ENCODE measurements at regions not wholly inside any gene's neighbourhood (a gene's known extent, or its start where the extent isn't known, plus 50 kb on each side); places are given as distances from the start of the nearest gene placed in this dataset.
A peak's percentile ranks its signal among the peaks of the same experiment; 100 is the strongest.

DNA sequence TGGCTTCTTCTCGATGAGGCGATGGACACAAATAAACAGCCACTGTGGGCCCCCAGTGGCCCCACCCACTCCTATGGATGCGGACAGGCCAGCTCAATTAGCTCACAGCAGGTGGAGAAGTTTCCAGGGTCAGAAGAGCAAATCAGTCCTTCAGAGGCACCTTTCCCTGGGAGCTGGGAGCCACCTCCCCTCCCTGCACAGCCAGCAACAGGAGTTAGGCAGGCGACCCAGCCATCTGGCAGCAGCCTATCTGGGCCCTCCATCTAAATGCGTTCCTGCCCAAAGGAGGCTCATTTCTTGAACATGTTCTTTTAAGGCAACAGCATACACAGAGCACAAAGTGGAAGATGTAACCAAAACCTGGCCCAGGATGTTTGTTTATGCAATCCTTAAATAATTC, 211.9 kb upstream of the ARRDC4 start:
- DNase-seq (ENCODE audit: low read depth), result no peak

DNA sequence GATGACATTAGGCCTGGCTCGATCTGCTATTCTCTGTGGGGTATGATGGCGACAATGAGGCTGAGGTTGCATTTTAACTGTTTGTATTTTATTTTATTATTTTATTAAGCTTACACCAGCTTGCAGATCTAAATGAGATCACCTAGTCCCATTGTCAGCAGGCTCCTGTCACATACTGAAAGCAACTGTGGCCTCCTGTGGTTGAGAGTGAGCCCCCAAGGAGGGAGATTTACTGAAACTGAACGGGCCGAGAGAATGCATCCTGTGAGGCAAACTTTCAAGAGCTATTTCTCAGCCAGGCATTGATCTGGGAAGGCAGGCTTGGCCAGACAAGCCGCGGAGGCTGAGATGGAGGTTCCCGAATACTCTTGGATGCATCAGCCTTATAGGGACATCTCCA, 210.4 kb upstream of the ARRDC4 start:
- DNase-seq (ENCODE audit: low read depth), result no peak

DNA sequence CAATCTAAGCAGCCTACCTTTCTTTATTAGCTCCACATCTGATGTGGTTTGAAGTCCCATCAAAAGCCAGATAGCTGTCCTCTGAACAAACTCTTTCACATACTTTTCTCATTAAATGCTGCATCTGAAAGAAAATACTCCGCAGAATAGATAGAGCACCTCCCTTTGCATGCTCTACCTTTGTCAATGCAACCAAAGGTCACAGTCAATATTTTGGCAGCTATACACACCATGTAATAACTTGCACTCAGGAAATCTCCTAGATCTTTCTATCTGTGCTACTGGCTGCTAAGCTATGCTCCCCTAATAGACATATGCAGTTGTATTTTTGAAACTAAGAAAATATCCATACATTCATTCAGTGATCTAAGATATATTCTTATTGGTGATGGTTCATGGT, 204.8 kb upstream of the ARRDC4 start:
- no peak for DNase-seq (ENCODE audit: low read depth)

DNA sequence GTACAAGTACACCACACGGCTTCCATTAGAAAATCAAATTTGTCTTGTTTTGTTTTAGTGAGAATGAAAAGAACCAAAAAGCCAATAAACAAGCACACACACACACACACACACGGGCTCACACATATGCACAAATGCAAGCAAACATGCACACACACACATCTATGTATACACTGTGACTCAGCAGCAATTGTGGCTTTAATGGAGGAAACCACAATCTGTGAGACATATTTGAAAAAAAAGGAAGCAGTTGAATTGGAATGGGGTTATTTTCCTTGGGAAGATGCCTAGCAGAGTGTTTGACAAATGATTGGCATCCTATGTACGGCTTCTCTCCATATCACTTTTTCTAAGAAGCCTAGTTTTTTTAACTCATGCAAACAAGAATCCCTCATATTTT, 201.1 kb upstream of the ARRDC4 start:
- peak; percentile 4 for DNase-seq (ENCODE audit: low read depth)

DNA sequence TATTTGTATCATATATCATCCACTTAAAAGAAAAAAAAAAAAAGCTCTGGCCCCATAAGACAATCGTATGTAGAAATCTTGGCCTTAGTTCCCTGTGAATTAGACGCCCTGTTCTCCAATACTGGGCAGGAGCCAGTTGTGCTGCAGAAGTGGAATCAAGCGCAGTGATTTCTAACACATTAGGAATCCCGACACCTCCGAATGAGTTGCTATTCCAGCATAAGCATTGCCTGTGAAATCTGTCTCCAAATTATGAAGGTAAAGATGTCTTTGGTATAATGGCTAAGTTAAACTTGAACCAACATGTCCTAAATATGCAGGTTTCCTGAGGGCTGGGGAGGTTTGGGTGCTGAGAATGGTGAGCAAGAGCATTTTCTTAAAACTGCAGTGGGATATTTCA, 199.4 kb upstream of the ARRDC4 start:
- DNase-seq (ENCODE audit: low read depth), result no peak

DNA sequence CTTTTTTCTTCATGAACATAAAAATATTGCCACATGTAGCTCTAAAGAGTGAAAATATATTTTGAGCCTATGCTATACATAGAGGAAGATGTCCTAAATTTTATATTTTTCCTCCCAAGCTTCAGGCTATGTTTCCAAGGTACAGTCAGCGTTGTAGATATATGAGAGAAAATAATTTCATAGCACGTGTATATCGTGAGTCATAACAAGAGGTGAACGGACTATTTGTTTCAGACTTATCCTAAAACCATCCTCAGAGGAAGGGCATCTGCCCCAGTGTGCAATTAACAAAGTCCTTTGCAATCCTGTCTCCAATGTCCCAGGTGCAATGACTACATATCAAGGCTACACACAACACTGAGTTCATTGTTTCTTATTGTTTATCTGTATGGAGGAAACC, 177.3 kb upstream of the ARRDC4 start:
- no peak for DNase-seq (ENCODE audit: low read depth)

DNA sequence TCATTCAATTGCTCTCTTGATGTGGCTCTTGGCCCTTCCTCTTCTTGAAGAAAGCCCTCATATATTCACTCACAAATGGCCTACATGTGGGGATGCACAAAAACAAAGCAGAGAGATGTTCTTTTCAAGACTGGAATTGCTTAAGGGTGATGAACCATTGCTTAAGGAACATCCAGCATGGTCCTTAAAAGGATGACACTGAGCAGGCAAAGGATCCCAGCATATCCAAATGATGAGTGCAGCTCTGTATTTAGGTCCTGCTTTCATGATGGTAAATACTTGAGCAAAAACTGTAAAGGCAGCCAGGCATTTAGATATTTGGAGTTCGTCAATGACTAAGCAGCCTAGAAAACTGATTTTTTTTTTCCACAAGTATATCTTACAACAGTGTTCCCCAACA, 173.8 kb upstream of the ARRDC4 start:
- DNase-seq (ENCODE audit: low read depth), result no peak

DNA sequence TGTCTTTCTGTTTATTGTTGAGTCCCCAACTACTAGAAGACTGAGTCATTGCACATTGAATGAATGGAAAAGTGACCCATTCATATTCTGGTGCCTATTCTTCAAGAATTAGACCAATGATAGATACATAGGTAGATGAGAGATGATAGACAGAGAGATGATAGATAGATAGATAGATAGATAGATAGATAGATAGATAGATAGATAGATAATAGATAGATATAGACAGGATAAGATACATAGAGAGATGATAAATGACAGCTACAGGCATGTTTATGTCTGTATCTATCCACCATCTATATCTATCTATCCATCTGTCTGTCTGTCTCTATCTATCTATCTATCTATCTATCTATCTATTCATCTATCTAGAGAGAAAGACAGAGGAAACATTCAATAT, 170.3 kb upstream of the ARRDC4 start:
- DNase-seq (ENCODE audit: low read depth), result no peak

DNA sequence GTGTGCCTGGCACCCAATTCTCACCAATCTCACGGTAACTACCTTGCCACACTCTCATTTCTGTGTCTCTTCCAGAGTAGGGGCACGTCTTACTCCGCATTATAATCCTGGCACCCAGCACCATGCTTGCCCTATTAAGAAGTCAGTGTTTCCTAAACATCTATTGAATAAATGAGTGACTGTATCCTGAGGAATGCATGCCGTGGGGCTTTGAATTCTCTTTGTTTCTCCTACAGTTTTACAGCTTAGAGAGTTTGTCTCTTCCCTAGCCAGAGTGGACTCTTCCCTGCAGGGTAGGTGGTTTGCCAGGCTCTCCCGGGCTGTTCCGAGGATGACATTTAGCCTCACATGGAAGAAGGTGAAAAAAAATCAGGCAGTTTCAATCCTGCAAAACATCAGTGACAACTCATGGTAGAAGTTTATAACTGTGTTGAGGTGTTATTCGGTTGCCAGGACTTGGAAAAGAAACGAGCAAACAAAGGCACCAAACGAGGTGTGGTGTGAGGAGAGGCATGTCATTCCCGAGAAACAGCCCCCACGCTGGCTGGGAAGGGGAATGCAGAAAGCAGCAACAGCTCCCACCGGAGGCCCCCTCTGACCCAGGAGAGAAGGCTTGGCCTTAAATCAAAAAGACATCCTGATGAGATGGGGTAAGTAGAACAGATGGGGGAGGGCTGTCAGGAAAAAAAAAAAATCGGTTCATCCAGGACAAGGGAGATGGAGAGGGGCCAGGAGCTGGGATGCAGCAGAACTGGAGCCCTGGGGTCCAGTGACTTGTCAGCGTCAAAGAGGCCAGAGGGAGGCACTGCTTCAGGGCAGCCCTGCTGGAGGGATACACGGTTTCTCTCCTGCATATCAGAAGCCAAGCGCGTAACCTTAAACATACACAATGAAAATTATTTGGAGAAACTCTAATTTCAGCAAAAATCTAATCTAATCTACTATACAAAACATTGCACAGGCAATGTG, 168.4 kb upstream of the ARRDC4 start:
- no peak for DNase-seq (ENCODE audit: low read depth)

DNA sequence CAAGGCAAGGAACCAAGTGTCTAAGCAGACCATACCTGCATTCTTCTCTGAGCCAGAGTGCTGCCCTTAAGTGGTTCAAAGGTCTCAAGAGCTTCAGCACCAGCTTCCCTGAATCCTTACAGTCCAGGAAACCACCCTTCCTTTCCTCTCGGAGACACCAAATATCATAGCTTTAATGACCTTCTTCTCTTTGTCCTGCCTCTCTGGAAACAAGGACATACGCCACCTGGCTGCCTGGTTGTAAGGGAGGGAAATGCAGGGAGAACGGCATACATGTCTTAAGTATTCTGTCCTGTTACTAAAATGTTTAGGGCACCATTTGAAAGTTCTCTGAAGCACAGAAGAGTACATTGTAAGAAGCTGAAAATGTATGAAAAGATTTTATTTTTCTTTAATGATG, 155.6 kb upstream of the ARRDC4 start:
- DNase-seq (ENCODE audit: low read depth), result no peak

DNA sequence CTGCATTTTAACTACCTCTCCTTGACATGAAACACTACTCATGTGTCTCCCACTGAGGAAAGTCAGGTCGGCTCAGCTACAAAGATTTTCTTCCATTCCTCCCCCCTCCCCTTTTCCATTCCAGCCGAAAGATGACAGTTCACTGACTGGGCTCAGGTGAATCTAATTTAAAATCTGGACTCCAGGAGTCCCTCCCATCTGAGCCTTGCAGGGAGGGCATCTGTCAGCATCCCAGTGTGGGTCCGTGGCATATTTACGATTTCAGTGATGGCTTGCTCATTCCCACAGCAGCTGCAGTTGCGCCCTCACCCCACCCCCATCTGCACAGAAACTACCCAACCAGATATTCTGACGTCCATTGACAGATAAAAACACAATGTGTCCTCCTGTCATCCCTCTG, 153.7 kb upstream of the ARRDC4 start:
- DNase-seq (ENCODE audit: low read depth), result no peak

DNA sequence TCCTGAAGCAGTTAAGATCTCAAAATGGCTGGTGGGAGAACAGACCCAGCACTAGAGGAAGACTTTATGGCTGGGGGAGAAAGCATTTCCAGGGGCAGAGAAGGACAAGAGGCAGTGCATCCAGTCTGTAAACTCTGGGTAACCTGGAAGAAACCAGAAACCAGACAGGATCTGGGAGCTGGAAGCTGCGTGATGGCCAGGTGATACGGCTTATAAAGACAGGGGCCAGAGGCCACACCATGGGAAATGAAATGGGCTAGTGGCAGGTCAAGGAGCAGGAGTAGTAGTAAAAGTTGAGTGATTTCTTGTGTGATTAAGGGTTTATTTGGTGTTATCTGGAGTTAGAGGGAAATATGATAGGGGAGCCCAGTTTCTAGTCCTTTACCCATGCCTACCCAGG, 144.7 kb upstream of the ARRDC4 start:
- DNase-seq (ENCODE audit: low read depth), result no peak

DNA sequence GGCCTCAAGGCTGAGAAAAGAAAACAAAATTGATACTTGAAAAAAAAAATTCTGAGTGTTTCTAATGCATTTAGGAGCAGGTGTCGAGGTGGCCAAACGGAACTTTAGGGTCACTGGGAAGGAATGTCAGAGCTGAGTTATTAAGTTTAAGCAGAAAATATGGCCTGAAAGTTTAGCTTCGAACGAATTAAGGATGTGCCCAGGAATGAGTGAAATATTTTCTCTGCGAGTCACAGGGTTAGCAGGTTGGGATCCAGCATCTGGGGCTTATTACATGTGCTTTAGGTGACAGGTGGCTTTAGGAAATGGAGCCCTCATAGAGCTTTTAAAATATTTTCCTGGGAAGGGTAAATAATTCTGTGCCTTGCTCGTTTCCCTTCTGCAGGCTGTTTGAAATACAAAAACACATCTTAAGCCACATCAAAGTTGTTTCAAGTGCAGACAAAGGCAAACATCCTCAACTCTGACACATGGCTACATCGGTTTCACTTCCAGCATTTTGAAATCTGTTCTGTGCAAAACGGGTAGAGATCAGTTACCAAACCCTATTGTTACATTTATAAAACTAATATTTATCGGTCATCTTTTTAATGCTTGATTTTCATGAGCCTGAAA, 143.1 kb upstream of the ARRDC4 start:
- no peak for DNase-seq (ENCODE audit: low read depth)

DNA sequence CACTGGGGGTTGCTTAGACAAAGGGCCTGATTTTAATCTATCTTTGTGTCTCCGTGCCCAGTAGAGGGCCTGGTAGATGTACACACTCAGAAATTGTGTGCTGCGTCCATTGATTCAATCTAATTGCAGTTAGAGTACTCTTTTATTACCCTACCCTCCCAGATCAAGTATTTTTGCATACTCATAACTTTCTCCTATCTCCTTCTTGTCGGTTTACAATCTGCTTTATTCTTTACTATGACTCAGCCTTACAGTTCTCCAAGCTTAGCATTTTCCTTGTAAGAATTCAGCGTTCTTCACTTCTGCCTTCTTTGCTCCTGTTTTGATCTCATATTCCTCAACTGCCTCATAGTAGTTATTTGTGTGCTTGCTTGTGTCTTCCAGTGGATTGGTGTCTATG, 124.5 kb upstream of the ARRDC4 start:
- DNase-seq (ENCODE audit: low read depth), result no peak

DNA sequence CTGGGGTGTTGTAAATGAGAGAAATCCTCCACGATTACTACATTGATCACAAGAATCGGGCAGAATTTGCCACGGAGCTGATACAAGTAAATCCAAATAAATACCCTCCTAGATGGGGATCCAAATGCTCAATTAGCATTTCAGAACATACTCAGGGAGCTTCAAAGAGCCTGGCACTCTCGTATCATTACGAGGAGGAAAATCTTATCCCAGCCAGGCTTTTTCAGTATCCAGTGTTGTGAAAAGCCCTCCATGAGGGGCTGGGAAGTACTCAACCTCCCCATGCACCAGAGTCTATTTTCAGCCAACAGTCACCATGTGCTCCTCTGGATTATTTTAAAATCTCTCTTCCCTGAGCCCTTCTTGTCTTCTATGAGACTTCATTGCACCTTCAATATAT, 122.6 kb upstream of the ARRDC4 start:
- DNase-seq (ENCODE audit: low read depth), result no peak

DNA sequence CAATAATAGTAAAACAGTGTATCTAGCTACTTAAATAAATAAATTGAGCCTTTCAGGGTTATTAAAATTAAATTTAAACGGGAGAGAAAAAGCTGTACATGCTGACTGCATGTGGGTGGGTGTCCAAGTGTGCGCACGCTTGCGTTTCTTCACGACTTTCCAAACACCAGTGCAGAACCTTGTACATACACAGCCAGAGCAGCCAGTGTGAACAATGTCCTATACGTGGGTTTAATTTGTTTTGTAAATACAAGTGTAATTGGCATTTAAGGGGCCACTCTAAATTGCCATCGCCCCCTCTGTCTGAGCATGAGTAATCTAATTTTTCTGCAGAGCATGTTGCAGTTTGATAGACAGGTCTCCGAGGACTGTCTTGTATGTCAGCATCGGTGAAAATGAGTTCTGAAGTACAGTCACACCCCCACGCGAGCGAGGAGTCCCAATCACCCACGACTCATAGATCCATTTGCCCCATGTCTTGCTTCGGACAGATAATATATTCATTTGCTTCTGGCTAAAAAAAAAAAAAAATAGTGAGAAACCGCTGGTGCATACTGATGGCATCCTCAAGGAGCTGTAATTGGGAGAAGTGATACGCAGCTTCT, 121.8 kb upstream of the ARRDC4 start:
- no peak for DNase-seq (ENCODE audit: low read depth)

DNA sequence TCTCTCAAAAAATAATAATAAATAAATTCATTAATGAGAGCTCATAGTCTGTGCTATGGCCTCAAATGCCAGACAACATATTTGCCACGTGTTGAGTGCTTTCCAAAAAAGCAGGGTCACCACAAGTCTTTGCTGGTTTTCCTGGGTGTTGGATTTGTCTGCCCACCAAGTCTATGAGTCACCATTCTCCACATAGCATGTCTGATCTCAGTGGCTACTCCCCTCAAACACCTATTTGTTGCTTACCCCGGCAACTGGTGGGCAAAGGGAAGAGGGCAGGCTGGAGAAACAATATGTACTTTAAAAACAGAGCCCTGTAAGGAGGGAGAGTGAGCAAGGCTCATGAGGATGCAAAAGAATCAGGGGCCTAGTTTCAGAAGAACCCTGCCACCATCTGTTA, 120.0 kb upstream of the ARRDC4 start:
- no peak for DNase-seq (ENCODE audit: low read depth)

DNA sequence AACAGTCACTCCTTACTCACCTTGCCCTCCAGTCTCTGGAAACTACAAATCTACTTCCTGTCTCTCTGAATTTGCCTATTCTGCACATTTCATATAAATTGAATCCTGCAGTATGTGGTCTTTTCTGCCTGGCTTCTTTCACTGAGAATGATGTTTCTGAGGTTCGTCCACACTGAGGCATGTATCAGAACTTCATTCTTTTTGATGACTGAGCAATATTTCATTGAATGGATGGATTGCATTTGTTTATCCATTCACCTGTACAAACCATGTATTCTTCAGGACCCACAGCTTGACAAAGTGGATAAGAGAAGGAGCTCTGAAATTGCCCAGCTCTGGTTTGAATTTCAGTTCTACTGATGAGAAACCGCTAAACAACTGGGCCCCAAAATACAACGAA, 118.9 kb upstream of the ARRDC4 start:
- DNase-seq (ENCODE audit: low read depth), result no peak

DNA sequence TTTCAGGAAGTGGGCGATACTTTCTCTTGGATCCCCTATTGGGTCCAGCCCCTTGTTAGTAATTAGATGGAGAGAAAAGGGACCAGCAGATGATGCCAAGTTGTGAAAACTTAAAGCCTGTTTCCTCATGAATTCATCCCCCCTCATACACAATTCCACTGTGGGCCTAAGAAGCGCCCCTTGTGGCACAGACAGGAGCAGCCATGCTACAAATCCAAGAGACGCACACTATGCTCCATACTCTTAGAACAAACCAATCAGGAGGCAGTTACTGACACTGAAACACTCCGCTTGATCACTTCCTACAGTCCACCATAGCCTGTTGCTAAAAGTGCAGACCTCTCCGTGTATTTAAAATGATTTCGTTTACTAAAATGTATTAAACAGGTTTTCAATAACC, 111.3 kb upstream of the ARRDC4 start:
- no peak for DNase-seq (ENCODE audit: low read depth)

DNA sequence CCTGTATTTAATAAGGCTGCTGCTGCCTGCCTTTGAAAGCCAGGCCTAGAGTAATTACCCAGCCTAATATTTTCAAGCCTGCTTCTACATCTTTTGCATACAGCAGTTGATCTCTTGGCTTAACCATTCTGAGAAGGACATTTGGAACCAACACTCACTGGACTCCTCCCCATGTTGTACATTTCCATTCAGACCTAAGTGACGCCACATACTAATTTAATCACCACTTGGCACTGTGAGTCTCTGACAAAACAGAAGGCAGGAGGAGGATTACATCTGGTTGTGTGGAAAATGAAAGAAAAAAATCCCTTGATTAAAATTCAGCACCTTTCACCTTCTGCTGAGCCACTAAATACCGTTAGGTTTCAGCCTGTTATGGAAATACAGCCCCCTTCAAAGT, 102.2 kb upstream of the ARRDC4 start:
- DNase-seq (ENCODE audit: low read depth), result no peak

DNA sequence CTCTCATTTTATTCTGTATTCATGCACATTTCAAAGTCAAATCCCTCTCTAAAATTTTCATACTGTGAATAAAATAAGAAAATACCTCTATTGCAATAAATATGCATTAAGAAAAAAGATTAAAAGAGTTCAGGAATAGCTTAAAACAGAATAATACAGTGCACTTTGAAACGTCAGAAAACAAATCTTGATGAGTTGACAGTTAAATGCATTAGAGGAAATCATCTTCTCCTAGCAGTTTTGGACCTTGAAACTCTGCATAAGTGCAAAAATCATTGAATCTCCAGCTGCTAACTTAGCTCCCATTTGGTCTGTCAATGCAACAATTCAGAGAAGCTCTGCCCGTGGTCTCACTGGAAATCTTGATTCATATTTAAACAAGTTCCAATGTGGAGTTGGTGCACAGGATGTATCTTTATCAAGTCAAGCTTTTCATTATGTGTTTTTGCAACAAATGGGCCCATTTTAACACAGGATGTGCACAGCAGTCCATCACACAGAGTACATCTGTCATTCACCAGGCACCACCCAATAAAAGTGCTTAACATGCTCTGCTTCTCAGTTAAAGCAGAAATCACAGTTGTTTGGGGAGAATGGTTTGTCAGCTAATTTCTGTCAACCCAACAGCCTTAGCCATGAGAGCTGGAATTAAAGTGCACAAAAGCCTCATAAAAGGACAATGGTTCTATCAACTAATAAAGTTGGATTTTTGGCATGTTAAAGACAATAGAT, 98.8 kb upstream of the ARRDC4 start:
- DNase-seq (ENCODE audit: low read depth), result no peak

DNA sequence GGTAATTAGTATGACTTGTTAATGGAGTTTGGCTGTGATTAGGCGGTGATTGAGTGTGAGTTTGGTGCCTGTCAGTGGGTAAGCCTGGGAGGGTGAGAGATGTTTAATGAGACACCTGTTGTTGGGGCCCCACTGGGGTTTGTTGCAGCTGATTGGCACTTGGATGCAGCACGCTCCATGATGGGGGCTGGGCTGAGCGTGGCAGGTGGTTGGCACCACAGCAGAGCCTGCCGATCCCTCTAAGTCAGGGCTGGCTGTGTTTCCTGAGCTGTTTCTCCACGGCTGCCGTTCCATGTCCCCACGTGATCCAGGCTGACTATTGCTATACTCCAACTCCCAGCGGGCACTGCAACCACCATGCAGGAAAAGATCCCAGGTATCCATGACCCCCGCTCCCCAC, 93.5 kb upstream of the ARRDC4 start:
- peak; percentile 59 for DNase-seq (ENCODE audit: low read depth)

All from myocyte (in vitro differentiated cells).